Common myeloid progenitor, CD34-positive (primary cell): ENCODE measurements at regions not wholly inside any gene's neighbourhood (a gene's known extent, or its start where the extent isn't known, plus 50 kb on each side); places are given as distances from the start of the nearest gene placed in this dataset.

Experiments used
- CTCF ChIA-PET: fragments of 350-600 bp; sonication (Branson Sonifier 250); formaldehyde crosslinking; loops from one replicate; lab custom pipeline; 2021; ENCODE audit warnings: antibody characterized with exemption; lab: Charles Lee
- POLR2A ChIA-PET: fragments of 350-600 bp; sonication (Branson Sonifier 250); formaldehyde crosslinking; loops from one replicate; lab custom pipeline; 2021; ENCODE audit warnings: antibody characterized with exemption; lab: Charles Lee
- DNase-seq, 3 donors: peaks; one replicate each; pipeline versions ENCODE4 v3.0.0 to v3.0.0-alpha.2; 2013
- H3K27ac ChIP-seq, 2 experiments: 1 replicate in 1 of 2; 2 replicates in 1 of 2; pipeline ENCODE4 v1.7.0; 2013; ENCODE audit warnings: inconsistent platforms in 2 of 2, low read length in 2 of 2, mild to moderate bottlenecking in 2 of 2, low read depth in 1 of 2, moderate library complexity in 1 of 2; ENCODE audit not compliant: severe bottlenecking in 2 of 2, insufficient read depth in 1 of 2, poor library complexity in 1 of 2
- H3K27me3 ChIP-seq, 5 experiments: replicated peaks in 2 of 5; 1 replicate in 3 of 5; 2 replicates in 2 of 5; pipeline versions ENCODE4 v1.6.1 to v1.7.0; 2013; ENCODE audit warnings: low read length in 4 of 5, mild to moderate bottlenecking in 2 of 5, moderate library complexity in 2 of 5, inconsistent platforms in 1 of 5; ENCODE audit not compliant: insufficient read depth in 5 of 5, control insufficient read depth in 4 of 5
- H3K36me3 ChIP-seq, 4 experiments: 1 replicate in 2 of 4; 2 replicates in 2 of 4; pipeline versions ENCODE4 v1.6.1 to v1.7.0; 2013; ENCODE audit warnings: low read length in 3 of 4, control low read depth in 1 of 4, mild to moderate bottlenecking in 1 of 4; ENCODE audit not compliant: control insufficient read depth in 4 of 4, insufficient read depth in 4 of 4
- H3K4me1 ChIP-seq, 4 experiments: 1 replicate in 3 of 4; 2 replicates in 1 of 4; pipeline versions ENCODE4 v1.6.1 to v1.7.1; 2013; ENCODE audit warnings: low read length in 3 of 4, mild to moderate bottlenecking in 3 of 4, control low read depth in 1 of 4, inconsistent platforms in 1 of 4, moderate library complexity in 1 of 4; ENCODE audit not compliant: control insufficient read depth in 4 of 4, insufficient read depth in 4 of 4; ENCODE audit errors: control extremely low read depth in 1 of 4
- H3K4me3 ChIP-seq, 7 experiments: 1 replicate in 4 of 7; 2 replicates in 3 of 7; pipeline versions ENCODE4 v1.5.1 to v1.7.0; 2013; ENCODE audit warnings: mild to moderate bottlenecking in 7 of 7, low read length in 6 of 7, moderate library complexity in 6 of 7, inconsistent platforms in 2 of 7, low read depth in 2 of 7, control low read depth in 1 of 7; ENCODE audit not compliant: insufficient read depth in 4 of 7, control insufficient read depth in 1 of 7; ENCODE audit errors: extremely low read depth in 1 of 7
- H3K9me3 ChIP-seq, 5 experiments: 1 replicate in 4 of 5; 2 replicates in 1 of 5; pipeline versions ENCODE4 v1.6.1 to v1.7.1; 2013; ENCODE audit warnings: low read length in 4 of 5, mild to moderate bottlenecking in 2 of 5, inconsistent platforms in 1 of 5, low read depth in 1 of 5, moderate library complexity in 1 of 5; ENCODE audit not compliant: control insufficient read depth in 4 of 5, insufficient read depth in 2 of 5; ENCODE audit errors: control extremely low read depth in 1 of 5
- WGBS: methylation state at CpG from one replicate; pipeline ENCODE4 v1.1.5; 2013; ENCODE audit not compliant: insufficient coverage; 5-methylcytosine and 5-hydroxymethylcytosine counted together

- H3K27me3 ChIP-seq = no peaks in the 10 kb centered on the region
- CTCF ChIA-PET = no interaction called here
- POLR2A ChIA-PET = no interaction called here
- no peaks in the 10 kb centered on the region for H3K4me1 ChIP-seq
- WGBS = 100% methylated on average over 2 of the region's 2 CpGs
- DNase-seq = no peak
- no peak overlapping the region for H3K27ac ChIP-seq
- no peaks in the 10 kb centered on the region for H3K9me3 ChIP-seq
- H3K36me3 ChIP-seq = no peaks in the 10 kb centered on the region
- H3K4me3 ChIP-seq = no peak overlapping the region
These were observed 162.9 kb upstream of the FTMT start for GRCh38 chr5:121688781-121689180.

DNA sequence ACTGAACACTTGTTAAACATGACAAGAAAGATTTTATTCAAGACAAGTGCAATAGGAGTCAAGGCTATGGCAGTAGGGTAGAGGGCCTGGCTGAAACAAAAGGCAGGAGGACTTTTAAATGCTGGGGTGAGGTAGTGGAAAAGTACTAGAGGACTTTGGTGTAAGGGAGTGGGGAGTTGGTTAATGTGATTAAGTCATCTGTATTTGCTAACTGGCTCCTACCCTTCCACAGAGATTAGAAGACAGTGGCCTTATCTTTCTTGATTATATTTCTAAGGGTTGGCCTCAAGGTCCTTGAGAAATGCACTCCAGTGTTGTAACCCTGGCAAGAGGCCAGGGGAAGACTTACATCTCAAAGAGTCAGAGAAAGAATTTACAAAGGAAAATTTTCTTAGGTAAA, 160.2 kb upstream of the FTMT start:
- no peaks in the 10 kb centered on the region for H3K27me3 ChIP-seq
- POLR2A ChIA-PET = no interaction called here

GRCh38 chr5:121692158-121692557, 159.5 kb upstream of the FTMT start:
- H3K9me3 ChIP-seq = no peaks in the 10 kb centered on the region
- POLR2A ChIA-PET = no interaction called here
- whole genome bisulfite sequencing = no CpG with 5 or more reads among the region's 2 CpGs
- no peaks in the 10 kb centered on the region for H3K4me1 ChIP-seq
- no peak overlapping the region for H3K27ac ChIP-seq
- CTCF ChIA-PET = no interaction called here
- H3K4me3 ChIP-seq = no peak overlapping the region
- DNase-seq = no peak
- no peaks in the 10 kb centered on the region for H3K27me3 ChIP-seq
- no peaks in the 10 kb centered on the region for H3K36me3 ChIP-seq

More for the DNA sequence above, 160.2 kb upstream of the FTMT start:
- CTCF ChIA-PET = no interaction called here
- no peak overlapping the region for H3K27ac ChIP-seq
- H3K36me3 ChIP-seq = no peaks in the 10 kb centered on the region
- H3K4me1 ChIP-seq = no peaks in the 10 kb centered on the region
- no peaks in the 10 kb centered on the region for H3K9me3 ChIP-seq
- DNase-seq = peak in 2 of 3 donors; percentile 7 to 16
- no peak overlapping the region for H3K4me3 ChIP-seq

- Histone ChIP-seq H3K27ac (no peak overlapping the region), H3K4me1 (no peaks in the 10 kb centered on the region), H3K9me3 (no peaks in the 10 kb centered on the region), H3K36me3 (no peaks in the 10 kb centered on the region), H3K4me3 (no peak overlapping the region), H3K27me3 (no peaks in the 10 kb centered on the region)
- POLR2A ChIA-PET = no interaction called here
- DNase-seq = no peak
- no CpG with 5 or more reads among the region's 1 CpG for WGBS
- CTCF ChIA-PET = interaction anchor here (0.6 kb wide), 1 partner anchor 209 kb away, joined by 3 read pairs; no protein-coding TSS in a partner anchor
These were observed 157.8 kb upstream of the FTMT start for GRCh38 chr5:121693864-121694263.

DNA sequence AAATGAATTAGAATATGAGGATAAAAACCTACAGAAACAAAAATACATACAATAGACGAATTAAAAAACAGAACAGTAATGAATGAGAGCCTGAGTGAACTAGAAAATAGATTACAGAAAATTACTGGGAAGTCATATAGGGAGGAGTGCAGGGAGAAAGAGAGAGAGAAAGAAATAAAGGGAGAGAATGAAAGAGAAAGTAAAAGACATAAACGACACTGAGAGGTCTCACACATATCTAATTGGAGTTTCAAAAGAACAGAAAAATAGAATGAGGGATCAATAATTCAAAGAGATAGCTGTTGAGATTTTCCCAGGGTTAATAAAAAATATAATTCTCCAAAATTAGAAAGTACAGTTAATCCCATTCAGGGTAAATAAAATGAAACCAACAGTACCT, 156.4 kb upstream of the FTMT start:
- CTCF ChIA-PET = no interaction called here
- Histone ChIP-seq H3K36me3 (no peaks in the 10 kb centered on the region), H3K27ac (no peak overlapping the region), H3K4me3 (no peak overlapping the region), H3K4me1 (no peaks in the 10 kb centered on the region), H3K27me3 (no peaks in the 10 kb centered on the region), H3K9me3 (no peaks in the 10 kb centered on the region)
- WGBS = 80% methylated on average over 1 of the region's 2 CpGs
- POLR2A ChIA-PET = no interaction called here
- no peak for DNase-seq

DNA sequence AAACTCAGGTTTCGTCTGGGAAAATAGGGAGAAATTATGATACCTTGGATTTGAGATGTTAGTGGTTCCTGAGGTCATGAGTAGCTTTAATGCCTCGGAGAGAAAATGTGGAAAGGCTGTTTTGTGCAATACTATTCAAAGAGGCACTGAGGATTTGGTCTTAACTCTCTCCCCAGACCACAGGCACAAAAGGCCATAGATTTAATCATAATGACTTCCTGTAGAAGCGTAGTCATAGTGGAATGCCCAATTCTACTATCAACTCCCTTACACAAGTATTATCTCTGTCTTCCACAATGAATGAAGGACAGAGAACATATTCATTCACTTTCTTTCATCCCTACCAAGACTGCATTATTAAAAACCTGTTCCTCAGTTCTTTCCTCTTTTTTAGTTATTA, 153.0 kb upstream of the FTMT start:
- 80% methylated on average over 3 of the region's 3 CpGs for WGBS
- CTCF ChIA-PET = no interaction called here

DNA sequence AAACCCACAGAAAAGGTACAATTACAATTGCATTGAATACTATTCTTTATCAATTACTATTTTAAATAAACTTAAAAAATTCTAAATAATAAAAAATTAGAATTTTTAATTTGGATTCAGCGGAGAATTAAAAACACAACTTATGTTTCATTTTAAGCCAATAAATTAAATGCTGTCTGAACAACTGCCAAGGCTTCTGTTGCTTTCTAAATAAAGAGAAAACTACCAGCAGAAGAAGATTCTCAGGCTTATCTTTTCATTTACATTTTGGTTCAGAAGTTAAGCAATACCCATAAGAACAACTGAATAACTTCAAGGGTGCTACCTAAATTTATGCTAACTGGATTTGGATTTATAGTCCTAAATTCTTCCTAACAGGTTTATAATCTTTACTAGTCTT, 150.0 kb upstream of the FTMT start:
- WGBS = no CpG with 5 or more reads among the region's 1 CpG
- H3K27me3 ChIP-seq = no peaks in the 10 kb centered on the region
- H3K36me3 ChIP-seq = no peaks in the 10 kb centered on the region
- CTCF ChIA-PET = interaction anchor here (1.3 kb wide), 1 partner anchor 26 kb away, joined by 3 read pairs; no protein-coding TSS in a partner anchor
- no peaks in the 10 kb centered on the region for H3K4me1 ChIP-seq
- H3K27ac ChIP-seq = no peak overlapping the region
- no peaks in the 10 kb centered on the region for H3K9me3 ChIP-seq
- DNase-seq = no peak
- no peak overlapping the region for H3K4me3 ChIP-seq
- POLR2A ChIA-PET = no interaction called here

More for the DNA sequence above, 153.0 kb upstream of the FTMT start:
- Histone ChIP-seq H3K27ac (no peak overlapping the region), H3K4me3 (no peak overlapping the region), H3K4me1 (no peaks in the 10 kb centered on the region), H3K36me3 (no peaks in the 10 kb centered on the region), H3K27me3 (no peaks in the 10 kb centered on the region), H3K9me3 (no peaks in the 10 kb centered on the region)
- POLR2A ChIA-PET = no interaction called here
- no peak for DNase-seq
